Putamen (tissue), 1 donor: ENCODE measurements at regions not wholly inside any gene's neighbourhood (a gene's known extent, or its start where the extent isn't known, plus 50 kb on each side); places are given as distances from the start of the nearest gene placed in this dataset.

Experiments
- DNase-seq: peaks from one replicate; pipeline ENCODE4 v3.0.0-alpha.2; 2016; ENCODE audit warnings: low spot score

DNA sequence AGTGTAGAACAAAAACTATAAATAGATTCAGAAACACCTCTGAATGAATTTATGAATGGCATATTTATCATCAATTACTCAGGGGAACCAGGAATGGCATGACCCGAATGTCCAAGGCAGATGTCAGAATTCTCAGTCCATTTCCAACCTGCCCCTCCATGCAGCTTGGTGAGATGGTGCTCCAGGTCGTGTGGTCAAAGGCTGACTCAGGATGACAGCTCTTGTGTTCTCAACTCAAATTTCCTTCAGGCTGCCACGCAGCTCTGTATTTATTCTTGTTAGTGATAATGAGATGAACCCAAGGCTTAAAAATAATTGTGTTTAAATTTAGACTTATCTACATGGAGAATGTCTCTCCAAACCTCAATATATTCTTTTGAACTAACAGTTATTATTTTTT, 146.9 kb downstream of the METTL4 start:
- DNase-seq = no peak

DNA sequence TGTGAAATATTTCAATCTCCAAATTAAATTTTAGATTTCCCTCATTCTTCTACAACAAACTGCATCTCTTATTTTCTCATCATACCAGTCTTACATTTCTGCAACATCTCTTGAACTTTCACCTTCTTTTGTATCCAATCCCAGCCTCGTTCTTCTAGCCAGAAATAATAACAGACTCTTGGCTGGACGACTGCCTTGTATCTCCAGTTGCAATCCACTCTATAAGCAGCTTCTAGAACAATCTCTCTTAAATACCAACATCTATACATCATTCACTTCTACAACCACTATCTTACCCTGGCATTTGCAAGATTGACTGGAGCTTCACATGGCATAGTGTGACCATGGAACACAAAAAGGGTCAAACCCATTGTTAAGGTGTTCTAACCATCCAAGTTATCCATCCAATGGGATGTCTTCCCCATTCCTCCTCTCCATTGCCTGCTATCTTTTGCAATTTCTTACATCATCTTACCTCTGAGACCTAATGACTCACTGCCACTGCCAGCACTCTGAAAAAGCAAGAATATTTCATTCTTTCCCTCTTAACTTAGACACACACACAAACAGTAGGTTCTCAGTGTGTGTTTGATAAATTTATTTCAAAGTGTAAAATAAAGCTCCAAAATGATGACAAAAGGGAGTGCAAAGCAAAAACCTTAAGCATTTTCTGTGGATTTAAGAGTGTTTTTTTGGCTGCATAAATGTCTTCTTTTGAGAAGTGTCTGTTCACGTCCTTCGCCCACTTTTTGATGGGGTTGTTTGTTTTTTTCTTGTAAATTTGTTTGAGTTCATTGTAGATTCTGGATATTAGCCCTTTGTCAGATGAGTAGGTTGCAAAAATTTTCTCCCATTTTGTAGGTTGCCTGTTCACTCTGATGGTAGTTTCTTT, 145.6 kb downstream of the METTL4 start:
- DNase-seq = no peak

DNA sequence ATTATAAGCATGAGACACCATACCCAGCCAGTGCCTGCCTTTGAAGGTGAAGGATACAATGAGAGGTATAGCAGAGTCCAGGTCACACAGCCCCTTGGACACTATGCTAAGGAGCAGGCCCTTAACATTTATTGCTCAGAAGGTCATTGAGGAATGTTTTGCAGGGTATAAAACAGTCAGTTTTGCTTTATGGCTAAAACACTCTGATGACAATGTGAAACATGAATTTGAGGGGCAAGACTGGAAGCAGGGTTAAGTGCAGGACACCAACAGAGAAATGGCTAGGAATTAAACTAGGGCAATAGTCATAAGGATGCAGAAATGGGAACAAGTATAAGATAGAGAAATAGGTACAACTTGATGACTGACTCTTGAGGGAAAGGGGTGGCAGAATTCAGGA, 141.1 kb downstream of the METTL4 start:
- DNase-seq = no peak

DNA sequence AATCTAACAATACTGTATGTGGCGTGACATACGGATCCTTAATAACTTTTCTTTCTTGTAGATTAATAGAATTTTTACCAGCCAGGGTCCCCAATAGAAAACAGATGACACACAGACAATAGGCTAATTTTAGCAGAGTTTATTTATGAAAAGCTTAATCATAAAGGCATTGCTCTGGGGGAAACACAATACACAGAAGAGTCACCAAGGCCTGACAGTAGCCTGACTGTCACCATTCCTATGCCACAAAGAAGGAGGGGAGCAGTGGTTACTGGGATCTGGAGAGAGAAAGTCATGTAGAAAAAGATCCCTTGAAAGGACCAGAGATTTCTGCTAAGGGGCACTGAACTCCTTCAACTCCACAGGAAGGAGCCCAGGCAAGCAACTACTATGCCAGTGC, 139.5 kb downstream of the METTL4 start:
- no peak for DNase-seq

DNA sequence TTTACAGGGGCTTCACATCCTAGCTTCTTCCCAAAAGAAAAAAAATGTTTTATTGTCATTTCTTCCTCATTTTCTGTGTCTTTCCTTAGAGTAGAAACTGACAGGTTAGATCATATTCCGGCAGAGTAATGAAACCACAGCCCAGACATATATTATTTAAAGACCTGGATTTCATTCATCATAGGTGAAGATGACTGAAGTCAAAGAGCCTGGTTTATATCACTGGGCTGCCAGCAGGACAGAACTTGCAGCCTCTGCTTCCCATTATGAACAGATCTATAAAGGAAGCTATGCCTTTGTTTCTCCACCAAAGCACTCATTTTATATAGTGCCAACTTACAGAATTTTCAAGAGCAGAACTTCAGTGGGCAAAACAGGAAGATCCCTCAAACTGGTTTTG, 137.9 kb downstream of the METTL4 start:
- no peak for DNase-seq

DNA sequence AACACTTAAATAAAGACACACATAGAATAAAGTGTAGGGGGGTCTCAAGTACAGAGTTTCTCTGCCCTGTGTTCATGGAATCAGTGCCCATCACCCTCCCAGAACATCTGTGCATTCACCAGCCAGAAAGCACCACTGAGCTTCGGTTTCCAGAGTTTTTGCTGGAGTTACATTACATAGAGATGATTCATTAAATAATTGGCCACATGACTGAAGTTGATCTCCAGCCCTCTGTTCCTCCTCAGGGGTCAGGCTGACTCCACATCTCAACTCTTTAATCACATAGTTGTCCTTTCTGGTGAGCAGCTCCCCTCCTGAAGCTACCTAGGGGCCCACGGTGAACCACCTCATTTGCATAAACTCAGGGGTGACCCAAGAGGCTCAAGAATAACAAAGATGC, 129.8 kb downstream of the METTL4 start:
- no peak for DNase-seq

DNA sequence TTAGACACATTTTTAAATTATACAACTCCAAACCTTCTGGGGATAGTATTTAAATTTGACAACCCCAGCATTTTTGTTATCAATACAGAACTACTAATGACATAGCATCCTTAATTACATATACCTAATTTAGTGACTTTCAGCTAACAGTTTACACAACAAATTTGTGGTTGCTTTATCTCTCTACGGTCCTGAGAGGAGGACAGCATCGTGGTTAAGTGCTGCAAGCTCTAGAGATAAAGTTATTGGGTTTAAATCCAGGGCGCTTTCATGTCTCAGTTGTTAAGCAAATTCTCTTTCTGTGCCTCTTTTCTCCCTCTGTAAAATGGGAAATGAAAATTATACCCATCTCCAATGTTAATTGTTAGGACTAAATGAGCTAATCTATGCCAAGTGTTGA, 129.3 kb downstream of the METTL4 start:
- no peak for DNase-seq

DNA sequence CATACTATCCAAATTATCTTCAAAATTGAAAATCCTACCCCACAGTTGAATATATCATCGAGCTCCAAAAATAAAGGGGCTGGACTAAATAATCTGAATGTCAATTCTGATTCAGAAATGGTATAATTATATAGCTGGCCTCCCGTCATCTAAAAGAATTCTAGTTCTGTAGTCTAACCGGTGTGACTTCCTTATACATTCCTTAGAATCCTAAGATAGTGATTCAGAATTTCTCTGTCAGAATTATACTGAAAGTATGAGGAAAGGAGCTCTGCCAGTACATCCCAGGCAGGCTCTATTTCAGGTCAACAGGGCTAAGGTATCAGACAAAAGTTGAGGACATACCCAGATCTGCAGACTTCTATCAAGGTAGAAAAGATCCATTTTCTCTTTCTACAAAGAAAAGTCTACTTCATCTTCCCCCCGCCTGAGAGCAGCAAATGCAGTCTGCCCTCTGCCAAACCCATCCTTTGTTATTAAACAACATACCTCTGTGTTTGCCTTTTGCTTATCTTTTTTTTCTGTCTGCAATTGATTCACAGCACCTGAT, 128.5 kb downstream of the METTL4 start:
- DNase-seq = no peak

DNA sequence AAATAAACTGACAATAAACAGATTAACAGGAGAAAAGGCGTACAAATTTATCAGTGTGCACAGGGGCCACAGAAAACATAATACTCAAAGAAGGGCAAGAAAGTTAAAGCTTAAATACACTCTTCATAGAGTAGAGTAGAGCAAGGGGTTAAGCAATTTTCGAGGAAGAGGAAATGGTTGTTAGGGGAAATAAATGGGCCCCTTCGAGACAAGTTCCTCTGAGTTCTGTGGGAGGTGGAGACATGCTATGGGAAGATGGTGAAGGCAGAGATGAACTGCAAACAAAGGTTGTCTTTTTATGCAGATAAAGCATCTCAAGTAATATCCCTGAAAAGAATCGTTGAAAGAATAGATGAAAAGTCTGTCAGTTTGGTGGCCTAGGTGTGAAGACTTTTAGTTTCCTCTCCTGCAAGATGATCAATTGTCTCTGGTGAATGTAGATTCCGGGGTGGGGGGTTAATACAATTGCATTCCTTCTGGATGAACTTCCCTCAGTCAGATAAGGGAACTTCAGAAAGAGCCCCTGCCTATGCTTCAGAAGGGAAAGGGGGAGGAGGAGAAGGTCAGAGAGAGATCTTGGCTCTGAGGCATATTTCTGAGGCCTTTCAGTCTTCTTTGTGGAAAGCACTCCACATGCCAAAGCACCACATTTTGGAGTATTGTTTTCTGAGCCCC, 127.0 kb downstream of the METTL4 start:
- no peak for DNase-seq

DNA sequence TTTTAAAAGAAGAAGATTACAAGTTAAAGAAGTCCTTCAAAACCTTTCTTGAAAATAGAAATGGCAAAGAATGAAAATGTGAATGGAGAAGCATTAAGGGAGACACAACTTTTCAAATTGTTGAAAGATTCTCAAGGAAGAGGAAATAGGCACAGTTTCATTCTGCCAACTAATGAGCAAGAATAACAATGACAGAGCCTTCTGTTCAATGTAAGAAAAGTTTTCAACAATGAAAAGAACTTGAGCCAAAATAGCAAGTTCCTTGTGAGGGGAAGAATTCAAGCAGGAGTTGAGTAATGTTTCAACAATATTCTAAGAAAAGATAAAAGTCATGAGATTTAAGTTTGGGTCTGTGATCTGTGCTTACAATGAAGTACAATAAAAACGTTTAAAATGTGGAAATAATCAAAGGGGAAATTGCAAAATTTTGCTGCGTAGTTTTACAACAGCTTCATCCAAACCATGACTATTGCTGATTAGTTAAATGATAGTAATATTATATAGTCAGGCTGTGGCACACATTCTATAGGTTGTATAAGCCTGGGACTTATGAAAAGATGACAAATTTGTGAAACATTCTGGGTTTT, 122.6 kb downstream of the METTL4 start:
- DNase-seq = no peak

DNA sequence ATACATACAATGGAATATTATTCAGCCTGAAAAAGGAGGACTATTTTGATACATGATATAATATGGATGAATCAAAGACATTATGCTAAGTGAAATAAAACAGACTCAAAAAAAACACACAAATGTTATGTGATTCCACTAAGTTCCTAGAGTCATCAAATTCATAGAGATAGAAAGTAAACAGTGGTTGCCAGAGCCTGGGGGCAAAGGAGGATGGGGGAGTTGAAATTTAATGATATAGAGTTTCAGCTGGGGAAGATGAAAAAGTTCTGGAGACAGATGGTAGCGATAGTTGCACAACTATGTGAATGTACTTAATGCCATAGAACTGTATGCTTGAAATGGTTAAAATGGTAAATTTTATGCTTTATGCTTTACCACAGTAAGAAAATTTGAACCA, 119.7 kb downstream of the METTL4 start:
- no peak for DNase-seq

DNA sequence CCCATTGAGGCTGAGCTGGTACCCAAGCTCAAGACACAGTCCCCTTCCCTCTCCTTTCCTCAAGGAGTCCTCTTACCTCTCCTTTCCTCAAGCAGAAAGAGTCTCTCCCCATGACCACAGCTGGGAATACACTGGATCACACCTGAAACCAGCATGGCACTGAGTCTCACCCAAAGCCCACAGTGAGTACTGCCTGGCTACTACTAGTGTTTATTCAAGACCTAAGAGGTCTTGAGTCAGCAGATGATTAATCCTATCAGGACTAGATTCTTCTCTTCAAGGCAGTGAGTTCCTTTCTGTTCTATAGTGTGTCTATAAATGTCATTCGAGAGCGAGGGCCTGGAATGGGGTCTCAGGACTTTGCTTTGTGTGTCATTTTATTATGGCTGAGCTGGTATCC, 111.4 kb downstream of the METTL4 start:
- DNase-seq = no peak

DNA sequence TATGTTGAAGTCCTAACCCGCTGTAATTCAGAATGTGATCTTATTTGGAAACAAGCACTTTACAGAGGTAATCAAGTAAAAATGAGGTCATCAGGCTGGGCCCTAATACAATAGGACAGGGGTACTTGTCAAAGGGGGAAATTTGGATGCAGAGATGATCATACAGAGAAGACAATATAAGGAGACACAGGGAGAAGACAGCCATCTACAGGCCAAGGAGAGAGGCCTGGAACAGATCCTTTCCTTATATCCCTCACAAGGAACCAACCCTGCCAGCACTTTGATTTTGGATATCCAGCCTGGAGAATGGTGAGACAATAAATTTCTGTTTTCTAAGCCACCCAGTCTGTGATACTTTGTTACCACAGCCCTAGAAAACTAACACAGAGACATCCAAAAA, 104.3 kb downstream of the METTL4 start:
- DNase-seq = no peak

DNA sequence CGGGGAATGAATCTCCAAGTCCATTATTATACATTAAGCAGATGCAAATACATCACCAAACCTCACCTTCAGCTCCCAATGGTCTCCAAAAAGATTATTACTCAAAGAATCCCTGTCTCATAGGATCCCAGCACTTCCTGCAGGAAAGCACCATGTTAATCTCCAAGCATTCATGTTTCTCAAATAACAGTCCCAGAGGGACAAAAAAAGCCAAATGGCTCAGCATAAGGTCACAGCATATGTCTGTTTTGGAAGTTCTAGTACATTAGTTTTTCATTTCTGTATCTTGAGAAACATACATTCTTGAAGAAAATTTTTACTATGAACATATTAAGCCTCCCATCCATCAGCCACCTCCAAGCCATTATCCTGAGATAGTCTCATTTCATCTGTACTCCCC, 103.3 kb downstream of the METTL4 start:
- no peak for DNase-seq

DNA sequence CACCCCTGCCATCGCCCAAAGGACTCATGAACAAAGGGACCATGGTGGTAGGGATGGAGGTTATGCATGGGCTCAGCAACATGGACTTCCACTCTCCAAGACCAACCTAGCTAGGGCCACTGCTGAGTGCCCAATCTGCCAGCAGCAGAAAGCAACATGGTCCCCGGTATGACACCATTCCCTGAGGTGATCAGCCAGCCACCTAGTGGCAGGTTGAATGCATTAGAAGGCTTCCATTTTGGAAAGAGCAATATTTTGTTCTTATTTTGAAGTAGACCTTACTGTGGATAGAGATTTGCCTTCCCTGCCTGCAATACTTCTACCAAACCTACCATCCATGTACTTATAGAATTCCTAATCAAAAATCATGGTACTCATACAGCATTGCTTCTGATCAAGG, 99.8 kb downstream of the METTL4 start:
- DNase-seq = no peak

DNA sequence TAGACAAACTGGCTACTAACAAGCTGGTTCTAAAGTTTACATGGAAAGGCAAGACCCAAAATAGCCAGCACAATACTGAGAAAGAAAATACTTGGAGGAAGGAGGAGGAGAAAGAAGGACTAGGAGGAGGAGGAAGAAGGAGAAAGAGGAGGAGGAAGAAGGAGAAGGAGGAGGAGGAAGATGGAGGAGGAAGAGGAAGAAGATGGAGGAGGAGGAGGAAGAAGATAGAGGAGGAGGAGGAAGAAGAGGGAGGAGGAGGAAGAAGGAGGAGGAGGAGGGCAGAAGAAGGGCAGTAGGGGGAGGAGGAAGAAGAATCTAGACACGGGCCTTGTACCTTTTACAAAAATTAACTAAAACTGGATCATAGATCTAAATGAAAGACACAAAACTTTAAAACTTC, 92.6 kb downstream of the METTL4 start:
- DNase-seq = no peak

DNA sequence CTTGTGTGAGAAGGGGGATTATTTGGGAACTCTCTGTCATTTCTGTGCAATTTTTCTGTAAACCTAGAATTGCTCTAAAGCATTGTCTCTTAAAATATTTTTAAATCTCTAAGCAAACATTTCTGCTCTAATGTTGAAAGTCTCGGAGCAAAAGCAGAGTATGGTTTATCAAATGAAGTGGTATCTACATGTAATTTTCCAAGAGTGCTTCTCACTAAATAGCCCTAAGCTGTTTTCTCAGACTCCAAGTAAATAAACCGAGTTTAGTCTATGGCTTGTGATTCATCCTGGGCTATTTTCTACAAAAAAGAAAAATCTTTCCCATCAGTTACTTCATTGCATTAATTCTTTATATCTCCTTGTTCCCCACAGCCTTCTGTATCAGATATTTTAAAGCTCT, 90.8 kb downstream of the METTL4 start:
- DNase-seq = no peak

DNA sequence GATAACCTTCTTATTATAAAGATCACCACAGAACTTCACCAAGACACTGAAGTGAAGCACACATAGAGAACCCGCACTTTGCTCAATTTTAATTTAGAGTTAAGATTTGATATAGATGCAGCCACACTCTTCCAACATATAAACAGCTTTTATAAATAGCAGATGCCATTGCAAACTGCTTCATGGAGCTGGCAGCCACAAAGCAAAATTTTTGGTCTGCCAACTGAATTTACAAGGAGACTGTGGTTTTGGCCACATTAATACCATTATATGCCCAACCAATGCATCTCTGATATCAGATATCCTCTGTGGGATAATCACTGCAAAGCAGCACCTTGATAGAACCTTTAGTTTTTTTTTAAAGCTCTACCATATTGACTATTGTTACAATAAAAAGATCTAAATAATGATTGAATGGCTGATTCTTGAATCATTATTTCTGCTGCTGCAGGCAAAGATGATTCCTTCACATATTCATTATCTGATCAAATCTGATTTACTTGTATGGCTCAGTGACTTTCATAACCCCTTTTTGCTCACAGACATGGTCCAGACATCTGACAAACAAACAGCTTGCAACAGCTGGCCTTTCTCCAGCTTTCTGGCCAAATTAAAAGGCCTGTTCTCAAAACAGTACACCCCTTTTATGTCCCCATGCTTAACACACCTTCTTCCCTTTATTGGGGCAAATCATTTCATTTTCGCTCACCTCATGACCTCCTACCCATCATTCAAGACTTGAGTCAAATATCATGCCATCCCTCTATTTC, 88.4 kb downstream of the METTL4 start:
- DNase-seq = no peak

DNA sequence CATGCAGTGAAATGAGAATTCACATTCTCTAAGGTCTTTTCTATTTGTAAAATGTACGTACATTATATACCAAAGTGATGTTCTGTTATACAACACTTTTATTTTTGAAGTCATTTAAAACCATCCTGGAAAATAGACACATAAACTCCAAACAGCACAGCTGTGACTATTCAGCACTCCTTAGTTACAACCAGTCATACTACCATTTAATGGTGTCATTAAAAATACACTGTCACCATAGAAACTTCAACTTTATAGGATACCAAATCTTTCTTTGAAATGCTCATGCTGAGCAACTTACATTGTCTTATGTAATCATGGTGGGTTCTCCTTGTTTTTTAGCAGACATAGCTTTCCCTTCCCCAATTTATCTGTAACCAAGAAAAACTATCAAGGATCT, 85.3 kb downstream of the METTL4 start:
- no peak for DNase-seq

DNA sequence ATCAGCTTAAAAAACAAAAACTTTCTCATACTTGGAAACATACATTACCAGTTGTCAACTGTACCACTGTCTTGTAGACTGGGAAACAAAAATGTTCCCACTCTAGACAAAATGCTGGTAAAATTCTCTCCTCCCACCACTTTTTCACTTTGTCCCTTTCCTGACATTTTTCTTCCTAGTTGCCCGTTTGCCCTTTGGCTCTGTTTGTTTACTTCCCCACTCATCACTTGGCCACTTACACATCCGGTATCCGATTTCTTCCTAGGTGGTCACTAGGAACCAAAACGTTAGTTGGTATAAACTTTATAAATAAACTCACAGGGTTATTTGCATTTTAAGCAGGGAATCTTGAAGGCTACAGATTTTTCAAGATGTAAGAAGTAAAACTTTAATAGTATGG, 84.9 kb downstream of the METTL4 start:
- DNase-seq = no peak
